EL (cell line): ENCODE measurements at regions not wholly inside any gene's neighbourhood (a gene's known extent, or its start where the extent isn't known, plus 50 kb on each side); places are given as distances from the start of the nearest gene placed in this dataset.
"Not testable (repeated sequence)": the region's sequence is repeated elsewhere in the genome, so short reads cannot be mapped to it uniquely, and the experiment has no call there.

ENCODE experiments used
- DNase-seq: peaks from one replicate; pipeline ENCODE4 v3.0.0-alpha.2; 2016

DNA sequence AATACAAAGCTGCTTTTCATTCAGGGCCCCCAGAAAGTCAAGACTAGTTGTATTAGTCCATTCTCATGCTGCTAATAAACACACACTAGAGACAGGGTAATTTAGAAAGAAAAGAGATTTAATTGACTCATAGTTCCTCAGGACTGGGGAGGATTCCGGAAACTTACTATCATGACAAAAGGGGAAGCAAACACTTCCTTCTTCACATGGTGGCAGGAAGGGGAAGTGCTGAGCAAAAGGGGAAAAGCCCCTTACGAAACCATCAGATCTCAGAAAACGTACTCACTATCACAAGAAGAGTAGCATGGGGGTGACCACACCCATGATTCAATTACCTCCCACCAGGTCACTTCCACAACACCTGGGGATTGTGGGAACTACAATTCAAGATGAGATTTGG is 373.8 kb upstream of the FRG1 start:
- DNase-seq, result not testable (repeated sequence)

DNA sequence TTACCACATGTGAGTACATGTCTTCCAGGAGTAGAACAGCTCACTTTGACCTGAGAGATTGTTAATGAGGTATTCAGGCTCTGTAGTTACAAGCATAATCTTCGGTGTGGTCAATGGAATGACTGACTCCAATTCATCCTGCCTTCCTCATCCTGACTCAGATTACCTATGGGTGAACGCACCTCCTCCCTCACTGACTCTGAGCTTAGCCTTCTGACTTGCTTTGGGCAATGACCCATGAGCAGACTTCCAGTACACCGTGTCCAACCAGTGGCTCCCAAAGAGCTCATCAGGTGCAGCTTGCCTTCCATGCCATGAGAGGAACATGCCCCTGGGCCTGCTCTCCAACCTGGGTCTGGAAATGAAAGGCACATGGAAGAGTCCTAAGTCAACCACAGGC is 361.0 kb upstream of the FRG1 start:
- not testable (repeated sequence) for DNase-seq

GRCh38 chr4:189586908-189587632 is 353.6 kb upstream of the FRG1 start:
- DNase-seq, result not testable (repeated sequence)

- not testable (repeated sequence) for DNase-seq
Measured at GRCh38 chr4:189589201-189589600, 351.5 kb upstream of the FRG1 start.

DNA sequence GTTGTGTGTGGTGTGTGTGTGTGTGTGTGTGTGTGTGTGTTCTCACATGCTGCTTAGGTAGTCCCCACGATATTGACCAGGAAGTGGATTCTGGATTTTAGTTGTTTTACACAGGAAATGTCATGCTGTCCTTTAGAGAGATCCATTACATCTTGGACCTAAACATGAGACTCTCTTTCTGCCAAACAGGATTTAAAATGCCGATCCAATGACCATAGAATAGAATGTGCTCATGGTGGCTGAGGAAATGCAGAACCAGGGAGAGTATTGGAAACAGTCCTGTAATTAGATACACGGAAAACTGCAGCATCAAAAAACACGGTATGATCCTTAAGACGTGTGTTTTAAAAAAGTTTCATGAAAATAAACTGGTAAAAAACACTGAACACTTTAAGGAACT is 347.8 kb upstream of the FRG1 start:
- DNase-seq, result no peak

DNA sequence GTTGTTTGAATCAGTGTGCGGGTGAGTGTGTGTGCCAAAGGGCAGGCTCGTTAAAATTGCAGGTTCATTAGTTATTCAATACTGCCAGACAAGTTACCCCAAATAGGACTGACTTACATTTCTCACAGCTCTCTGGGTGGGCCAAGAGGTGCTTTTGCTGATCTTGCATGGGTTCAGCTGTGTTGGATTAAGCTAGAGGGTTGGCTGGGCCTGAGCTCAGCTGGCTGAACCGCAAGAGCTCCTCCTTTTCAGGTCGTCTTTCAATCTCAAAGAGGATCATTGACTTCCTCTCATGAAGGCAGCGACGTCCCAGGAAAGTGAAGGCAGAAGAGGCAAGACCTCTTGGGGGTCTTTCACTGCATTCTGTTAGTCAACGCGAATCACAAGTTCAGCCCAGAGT is 343.3 kb upstream of the FRG1 start:
- no peak for DNase-seq

GRCh38 chr4:189600264-189600663 is 340.4 kb upstream of the FRG1 start:
- DNase-seq, result no peak

DNA sequence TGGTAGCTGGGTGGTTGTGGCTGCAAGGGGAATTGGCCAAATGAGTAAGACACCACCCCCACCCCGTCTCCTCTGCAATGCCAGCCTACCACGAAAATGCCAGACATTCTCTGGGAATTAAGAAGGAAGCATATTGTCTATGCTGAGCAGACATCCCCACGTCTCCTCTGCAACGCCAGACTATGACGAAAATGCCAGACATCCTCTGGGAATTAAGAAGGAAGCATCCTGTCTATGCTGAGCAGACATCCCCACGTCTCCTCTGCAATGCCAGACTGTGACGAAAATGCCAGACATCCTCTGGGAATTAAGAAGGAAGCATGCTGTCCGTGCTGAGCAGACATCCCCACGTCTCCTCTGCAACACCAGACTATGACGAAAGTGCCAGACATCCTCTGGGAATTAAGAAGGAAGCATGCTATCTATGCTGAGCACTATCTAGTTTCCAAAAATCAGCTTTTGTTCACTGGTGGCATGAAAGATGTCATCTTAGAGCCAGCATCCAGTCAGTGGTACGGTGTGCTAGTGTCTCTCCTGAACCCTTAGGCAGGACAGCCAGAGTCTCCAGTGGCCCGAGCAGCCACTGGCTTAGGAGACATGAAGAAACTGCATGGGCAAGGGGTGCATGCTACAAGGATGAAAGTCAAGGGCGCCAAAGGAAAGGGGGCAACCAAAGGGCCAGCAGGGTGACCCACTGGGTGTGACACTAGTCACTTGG is 339.8 kb upstream of the FRG1 start:
- DNase-seq, result no peak

GRCh38 chr4:189602827-189603226 is 337.8 kb upstream of the FRG1 start:
- DNase-seq, result not testable (repeated sequence)

DNA sequence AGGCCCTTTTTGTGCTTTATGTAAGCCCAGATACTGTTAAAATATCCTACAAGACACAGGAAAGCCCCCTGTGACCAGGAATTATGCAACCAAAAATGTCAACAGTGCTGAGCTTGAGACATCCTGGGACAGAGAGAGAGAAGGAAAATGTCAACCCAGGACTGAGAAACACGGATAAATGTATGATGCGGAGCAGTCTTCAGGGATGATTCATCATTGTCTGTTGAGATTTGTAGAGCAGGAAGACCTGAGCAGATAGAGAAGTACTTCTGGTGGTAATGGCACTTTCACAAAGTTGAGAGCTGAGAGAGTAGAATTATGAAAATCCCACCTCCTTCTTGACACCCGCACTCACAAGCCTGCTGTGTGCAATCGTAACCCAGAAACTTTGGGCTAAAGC is 330.1 kb upstream of the FRG1 start:
- DNase-seq, result not testable (repeated sequence)

DNA sequence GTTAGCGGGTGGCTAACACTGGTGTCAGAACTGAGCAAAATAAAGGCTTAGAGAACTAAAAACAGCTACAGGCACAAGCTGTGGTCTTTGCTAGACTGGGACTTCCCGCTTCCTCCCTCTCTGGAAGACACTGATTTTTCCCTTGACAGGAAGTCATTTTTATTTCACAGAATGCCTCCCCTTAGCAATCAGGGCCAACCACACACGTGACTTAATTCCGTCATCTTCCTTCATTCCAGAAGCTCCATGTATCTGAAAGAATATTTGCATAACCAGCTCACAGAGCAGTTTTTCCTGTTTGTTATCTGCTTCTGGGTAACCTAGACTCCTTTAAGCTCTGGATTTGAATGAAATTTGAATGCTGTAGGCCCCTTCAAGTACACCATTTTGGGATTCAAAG is 327.5 kb upstream of the FRG1 start:
- no peak for DNase-seq

DNA sequence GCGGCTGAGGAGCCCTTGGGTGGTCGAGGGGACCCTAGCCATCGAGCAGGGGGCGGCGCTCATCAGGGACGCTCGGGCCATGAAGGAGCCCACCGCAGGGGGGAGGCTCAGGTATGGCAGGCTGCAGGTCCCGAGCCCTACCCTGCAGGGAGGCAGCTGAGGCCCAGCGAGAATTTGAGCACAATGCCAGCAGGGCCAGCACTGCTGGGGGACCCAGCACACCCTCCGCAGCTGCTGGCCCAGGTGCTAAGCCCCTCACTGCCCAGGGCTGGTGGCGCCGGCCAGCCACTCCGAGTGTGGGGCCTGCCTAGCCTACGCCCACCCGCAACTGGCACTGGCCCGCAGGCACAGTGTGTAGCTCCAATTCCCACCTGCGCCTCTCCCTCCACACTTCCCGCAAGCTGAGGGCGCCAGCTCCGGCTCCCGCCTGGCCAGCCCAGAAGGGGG is 325.4 kb upstream of the FRG1 start:
- DNase-seq, result no peak

GRCh38 chr4:189617741-189618140 is 322.9 kb upstream of the FRG1 start:
- not testable (repeated sequence) for DNase-seq

GRCh38 chr4:189619441-189620250 is 321.0 kb upstream of the FRG1 start:
- not testable (repeated sequence) for DNase-seq

DNA sequence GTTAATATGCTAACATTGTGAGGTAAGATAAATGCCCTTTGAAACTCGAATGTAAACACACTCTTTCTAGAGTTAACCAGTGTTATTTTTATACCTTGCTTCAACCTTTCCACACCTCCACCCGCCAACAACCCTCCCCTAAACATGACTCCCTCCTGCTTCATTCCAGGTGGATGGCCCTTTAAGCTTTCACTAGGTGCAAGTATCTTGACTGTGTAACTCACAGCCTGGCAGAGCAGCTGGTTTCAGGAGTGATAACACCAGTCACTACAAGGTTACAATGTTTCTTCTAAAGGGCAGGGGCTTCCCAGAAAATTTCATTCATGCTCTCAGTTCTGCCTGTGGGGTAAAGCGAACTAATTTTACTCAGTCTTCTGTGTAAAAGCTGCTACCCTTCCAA is 318.1 kb upstream of the FRG1 start:
- not testable (repeated sequence) for DNase-seq

- not testable (repeated sequence) for DNase-seq
Measured at GRCh38 chr4:189627041-189627440, 313.6 kb upstream of the FRG1 start.

DNA sequence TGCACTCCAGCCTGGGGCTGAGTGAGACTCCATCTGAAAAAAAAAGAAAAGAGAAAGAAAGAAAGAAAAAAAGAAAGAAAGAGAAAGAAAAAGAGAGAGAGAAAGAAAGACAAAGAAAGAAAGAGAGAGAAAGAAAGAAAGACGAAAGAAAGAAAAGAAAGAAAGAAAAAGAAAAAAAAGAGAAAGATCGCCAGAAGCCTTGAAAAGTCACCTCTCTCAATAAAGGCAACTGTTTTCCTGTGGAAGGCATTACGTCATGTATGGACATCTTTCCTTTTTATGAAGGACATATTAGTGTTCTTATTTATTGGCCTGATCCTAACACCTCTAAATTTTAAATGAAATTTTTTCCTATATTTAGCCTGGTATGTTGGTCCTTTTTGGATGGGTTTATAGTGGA is 310.9 kb upstream of the FRG1 start:
- DNase-seq, result not testable (repeated sequence)

GRCh38 chr4:189630913-189631567 is 309.6 kb upstream of the FRG1 start:
- DNase-seq, result not testable (repeated sequence)

GRCh38 chr4:189631568-189631916 is 309.1 kb upstream of the FRG1 start:
- not testable (repeated sequence) for DNase-seq

DNA sequence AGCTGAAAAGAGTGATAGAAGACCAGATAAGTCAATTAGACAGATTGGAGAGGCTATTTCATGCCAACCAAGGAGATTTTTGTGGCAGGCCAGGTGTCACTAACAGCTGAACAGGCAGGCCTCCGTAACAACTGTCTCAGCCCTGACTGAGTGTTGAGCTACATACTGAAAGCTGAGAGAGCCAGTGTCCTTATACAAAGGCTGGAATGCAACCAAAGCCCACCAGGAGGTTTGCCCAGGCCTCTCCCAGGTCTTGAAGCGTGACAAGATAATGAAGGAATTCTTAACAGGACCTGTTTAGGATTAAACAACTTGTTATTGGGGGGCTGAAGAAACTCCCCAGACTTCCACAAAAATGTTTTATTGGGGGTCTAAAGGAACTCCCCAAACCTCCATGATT is 290.2 kb upstream of the FRG1 start:
- not testable (repeated sequence) for DNase-seq

GRCh38 chr4:189653130-189653653 is 287.5 kb upstream of the FRG1 start:
- not testable (repeated sequence) for DNase-seq

DNA sequence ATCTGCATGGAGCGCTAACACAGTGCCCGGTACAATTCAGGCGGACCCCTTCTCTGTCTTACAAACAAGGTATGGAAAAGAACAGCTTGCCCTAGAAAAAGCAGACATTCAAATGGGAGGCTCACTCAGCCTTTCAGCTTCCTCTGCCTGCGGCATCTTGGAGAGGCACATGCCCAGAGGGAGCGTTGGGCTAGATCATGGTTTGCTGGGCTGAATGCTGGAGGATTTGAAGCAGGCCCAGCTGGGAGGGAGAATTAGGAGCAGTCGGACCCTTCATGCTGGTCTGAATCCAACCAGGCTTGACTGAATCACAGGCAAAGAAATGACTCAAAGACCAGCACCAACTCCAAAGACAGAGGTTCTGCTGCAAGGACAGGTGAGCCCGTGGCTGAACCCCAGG is 286.7 kb upstream of the FRG1 start:
- DNase-seq, result not testable (repeated sequence)

- DNase-seq, result not testable (repeated sequence)
Measured at GRCh38 chr4:189654396-189654795, 286.3 kb upstream of the FRG1 start.
